HCT116 (cell line): ENCODE measurements at regions not wholly inside any gene's neighbourhood (a gene's known extent, or its start where the extent isn't known, plus 50 kb on each side); places are given as distances from the start of the nearest gene placed in this dataset.
"Not testable (repeated sequence)": the region's sequence is repeated elsewhere in the genome, so short reads cannot be mapped to it uniquely, and the experiment has no call there.

Source experiments
- ATAC-seq: fragments of 200-7000 bp; cut with Tn5 transposase; 2 replicates; pipeline ENCODE4 v1.9.1; 2020; ENCODE audit warnings: mild to moderate bottlenecking, moderate library complexity
- BruUV-seq: library from RNA; stranded (reverse); fragments of 400-500 nt; replicated peaks from 2 replicates; lab custom pipeline; 2021; lab: Mats Ljungman, UMichigan
- CTCF ChIA-PET: fragments of 300-600 bp; sonication (Branson Sonifier 250); formaldehyde crosslinking; loops from one replicate; lab custom pipeline; 2021; ENCODE audit warnings: antibody characterized with exemption; lab: Charles Lee
- POLR2A ChIA-PET: fragments of 300-600, 350-600 bp; sonication (Branson Sonifier 250); formaldehyde crosslinking; loops from one replicate; lab custom pipeline; 2021; ENCODE audit warnings: antibody characterized with exemption; lab: Charles Lee
- RAD21 ChIA-PET, 2 experiments: fragments of 300-600 bp; sonication (Branson Sonifier 250); formaldehyde crosslinking; loops; one replicate each; lab custom pipeline; 2023; ENCODE audit warnings: low total read pairs in 2 of 2; ENCODE audit not compliant: uncharacterized antibody in 2 of 2, unreplicated experiment in 2 of 2, low non-redundant PET in 1 of 2; lab: Charles Lee
- DNase-seq: peaks from one replicate; pipeline ENCODE4 v3.0.0-alpha.2; 2010; ENCODE audit warnings: low read depth, low spot score
- H2AFZ ChIP-seq: fragments of 200-600 bp; shearing (Covaris generic), sonication (generic); 2 replicates; pipeline ENCODE4 v1.6.1; 2017; ENCODE audit warnings: low read depth, mixed run types, mixed read lengths, antibody characterized with exemption, low read length; ENCODE audit not compliant: poor library complexity, severe bottlenecking
- H3K27ac ChIP-seq: 2 replicates; pipeline ENCODE4 v1.5.1; 2012; ENCODE audit warnings: low read depth, low read length
- H3K27me3 ChIP-seq: fragments of 200-600 bp; sonication (generic); 2 replicates; pipeline ENCODE4 v1.6.1; 2016; ENCODE audit warnings: mixed run types, low read length, mixed read lengths; ENCODE audit not compliant: insufficient read depth
- H3K36me3 ChIP-seq, 2 experiments: fragments of 200-500 bp in 1 of 2; fragments of 200-600 bp in 1 of 2; sonication (Bioruptor generic) in 1 of 2; sonication (generic) in 1 of 2; 2 replicates each; pipeline versions ENCODE4 v1.5.1 to v1.6.1; 2014 to 2016; ENCODE audit warnings: low read length in 2 of 2, inconsistent platforms in 1 of 2, mixed read lengths in 1 of 2, mixed run types in 1 of 2; ENCODE audit not compliant: insufficient read depth in 2 of 2, control insufficient read depth in 1 of 2
- H3K4me1 ChIP-seq, 2 experiments: fragments of 200-600 bp in 1 of 2; sonication (generic) in 1 of 2; 2 replicates each; pipeline versions ENCODE4 v1.5.1 to v1.6.1; 2012 to 2017; ENCODE audit warnings: low read length in 2 of 2, inconsistent platforms in 1 of 2, mild to moderate bottlenecking in 1 of 2, mixed read lengths in 1 of 2, mixed run types in 1 of 2, moderate library complexity in 1 of 2; ENCODE audit not compliant: insufficient read depth in 2 of 2, control insufficient read depth in 1 of 2
- H3K4me2 ChIP-seq: fragments of 200-600 bp; sonication (generic); 2 replicates; pipeline ENCODE4 v1.6.1; 2017; ENCODE audit warnings: mixed run types, low read length, mixed read lengths
- H3K4me3 ChIP-seq, 2 experiments: fragments of 200-600 bp in 1 of 2; sonication (generic) in 1 of 2; replicated peaks in 1 of 2; 2 replicates each; pipeline ENCODE4 v1.5.1; 2011 to 2016; ENCODE audit warnings: low read length in 2 of 2, control low read depth in 1 of 2, low read depth in 1 of 2, mild to moderate bottlenecking in 1 of 2, mixed read lengths in 1 of 2, mixed run types in 1 of 2
- H3K79me2 ChIP-seq: fragments of 200-600 bp; sonication (generic); 2 replicates; pipeline ENCODE4 v1.6.1; 2017; ENCODE audit warnings: mild to moderate bottlenecking, mixed run types, low read length, moderate library complexity, mixed read lengths; ENCODE audit not compliant: insufficient read depth
- H3K9ac ChIP-seq: fragments of 200-600 bp; sonication (generic); 2 replicates; pipeline ENCODE4 v1.6.1; 2016; ENCODE audit warnings: low read length, mixed read lengths
- H3K9me2 ChIP-seq: fragments of 200-600 bp; sonication (generic), shearing (Covaris generic); 2 replicates; pipeline ENCODE4 v1.6.1; 2017; ENCODE audit warnings: mixed run types, mild to moderate bottlenecking, moderate library complexity; ENCODE audit not compliant: insufficient read depth
- H3K9me3 ChIP-seq, 2 experiments: fragments of 200-500 bp in 1 of 2; fragments of 200-600 bp in 1 of 2; sonication (Bioruptor generic) in 1 of 2; sonication (generic) in 1 of 2; 2 replicates each; pipeline ENCODE4 v1.6.1; 2014 to 2017; ENCODE audit warnings: low read length in 2 of 2, mixed read lengths in 2 of 2, inconsistent platforms in 1 of 2, low read depth in 1 of 2, mild to moderate bottlenecking in 1 of 2, mixed run types in 1 of 2, moderate library complexity in 1 of 2; ENCODE audit not compliant: control insufficient read depth in 1 of 2, insufficient read depth in 1 of 2
- H4K20me1 ChIP-seq: fragments of 200-600 bp; sonication (generic), shearing (Covaris generic); 2 replicates; pipeline ENCODE4 v1.6.1; 2017; ENCODE audit warnings: mixed run types, mild to moderate bottlenecking, moderate library complexity; ENCODE audit not compliant: insufficient read depth
- CBX3 ChIP-seq: IDR thresholded peaks from 2 replicates; pipeline ENCODE4 v1.6.1; 2012; ENCODE audit warnings: low read depth
- EZH2 ChIP-seq: fragments of 200-600 bp; sonication (generic); IDR thresholded peaks from 2 replicates; pipeline ENCODE4 v1.6.1; 2017; ENCODE audit warnings: antibody characterized with exemption, mixed run types
- EZH2phosphoT487 ChIP-seq: fragments of 200-600 bp; IDR thresholded peaks from 2 replicates; pipeline ENCODE4 v1.6.1; 2018; ENCODE audit warnings: antibody characterized with exemption, borderline replicate concordance
- FOSL1 ChIP-seq: IDR thresholded peaks from 2 replicates; pipeline ENCODE4 v1.6.1; 2012; ENCODE audit warnings: low read depth
- POLR2AphosphoS5 ChIP-seq: IDR thresholded peaks from 2 replicates; pipeline ENCODE4 v1.6.1; 2011; ENCODE audit warnings: mild to moderate bottlenecking, low read depth, low read length, moderate library complexity
- SRF ChIP-seq: IDR thresholded peaks from 2 replicates; pipeline ENCODE4 v1.6.1; 2012; ENCODE audit warnings: low read depth
- YY1 ChIP-seq: IDR thresholded peaks from 2 replicates; pipeline ENCODE4 v1.6.1; 2011; ENCODE audit warnings: low read length, low read depth, moderate library complexity, mild to moderate bottlenecking; ENCODE audit not compliant: insufficient replicate concordance; ENCODE audit errors: extremely low read depth
- ZFX ChIP-seq: fragments of 450-650 bp; IDR thresholded peaks from 2 replicates; pipeline ENCODE4 v1.6.1; 2017
- ZNF274 ChIP-seq: fragments of 200-500 bp; sonication (Bioruptor generic); IDR thresholded peaks from 2 replicates; pipeline ENCODE4 v1.6.1; 2014; ENCODE audit warnings: mild to moderate bottlenecking, low read depth, low read length, inconsistent platforms
- intact Hi-C: fragments of 100-400 bp; cut with micrococcal nuclease; formaldehyde crosslinking; loops from 2 replicates; pipeline ENCODE4 v1.10.0; 2022

GRCh38 chr4:131011961-131012360 is 1916.0 kb downstream of the C4orf33 start:
- DNase-seq, RAD21 ChIA-PET, H4K20me1 ChIP-seq, H3K36me3 ChIP-seq, H3K27me3 ChIP-seq, H3K9ac ChIP-seq, CTCF ChIA-PET, ATAC-seq, intact Hi-C loops, H3K4me2 ChIP-seq, BruUV-seq, H3K4me1 ChIP-seq, H3K9me3 ChIP-seq, H3K9me2 ChIP-seq, H3K4me3 ChIP-seq, POLR2A ChIA-PET, H3K27ac ChIP-seq, H3K79me2 ChIP-seq, H2AFZ ChIP-seq: not testable (repeated sequence)

- no peak for ATAC-seq
- no peaks in the 10 kb centered on the region for H3K9me2 ChIP-seq
- no peak overlapping the region for H3K9ac ChIP-seq
- no peaks in the 10 kb centered on the region for H3K36me3 ChIP-seq
- TF ChIP-seq FOSL1 (no peak), CBX3 (no peak), ZNF274 (no peak), POLR2AphosphoS5 (no peak), EZH2 (no peak), SRF (no peak), YY1 (no peak), EZH2phosphoT487 (no peak), ZFX (no peak)
- no peaks in the 10 kb centered on the region for H3K27me3 ChIP-seq
- ChIA-PET RAD21 (no interaction called here), CTCF (no interaction called here), POLR2A (no interaction called here)
- no peaks in the 10 kb centered on the region for H4K20me1 ChIP-seq
- no peak overlapping the region for H3K4me2 ChIP-seq
- intact Hi-C loops, result no loop called here
- H3K4me3 ChIP-seq, result no peak overlapping the region
- H3K4me1 ChIP-seq, result no peaks in the 10 kb centered on the region
- no peak overlapping the region for H2AFZ ChIP-seq
- DNase-seq, result no peak
- H3K9me3 ChIP-seq, result no peaks in the 10 kb centered on the region
- no TSS peak for BruUV-seq
- no peaks in the 10 kb centered on the region for H3K79me2 ChIP-seq
- no peak overlapping the region for H3K27ac ChIP-seq
Observed at GRCh38 chr4:131013226-131013625, 1917.3 kb downstream of the C4orf33 start.
